ENCODE measurements at regions not wholly inside any gene's neighbourhood (a gene's known extent, or its start where the extent isn't known, plus 50 kb on each side); places are given as distances from the start of the nearest gene placed in this dataset.
"Not testable (repeated sequence)": the region's sequence is repeated elsewhere in the genome, so short reads cannot be mapped to it uniquely, and the experiment has no call there.

GRCh38 chr1:121068738-121069499 lies 115.2 kb downstream of the FAM72B start:
- TF ChIP-seq CTCF, POLR2A, POLR2AphosphoS5, EP300 (IDR thresholded peaks at IDR 0.05): not testable (repeated sequence)
